Transverse colon (tissue), 4 donors: ENCODE measurements at regions not wholly inside any gene's neighbourhood (a gene's known extent, or its start where the extent isn't known, plus 50 kb on each side); places are given as distances from the start of the nearest gene placed in this dataset.

Source experiments
- DNase-seq: peaks from one replicate; pipeline ENCODE4 v3.0.0-alpha.2; 2019
- H3K27ac ChIP-seq, 4 donors: fragments of 200-600 bp; sonication (generic); 2 replicates each; pipeline ENCODE4 v1.5.1; 2016 to 2018; ENCODE audit warnings: inconsistent platforms in 4 of 4
- H3K27me3 ChIP-seq: fragments of 200-600 bp; sonication (generic); 2 replicates; pipeline ENCODE4 v1.5.1; 2017; ENCODE audit warnings: inconsistent platforms
- H3K36me3 ChIP-seq, 4 donors: fragments of 200-600 bp; sonication (generic); 2 replicates each; pipeline ENCODE4 v1.5.1; 2017 to 2019; ENCODE audit warnings: inconsistent platforms in 4 of 4
- H3K4me1 ChIP-seq, 4 donors: fragments of 200-600 bp; sonication (generic); 2 replicates each; pipeline ENCODE4 v1.5.1; 2017 to 2020; ENCODE audit warnings: inconsistent platforms in 4 of 4
- H3K4me3 ChIP-seq, 4 donors: fragments of 200-600 bp; sonication (generic); 1 replicate in 1 of 4; 2 replicates in 3 of 4; pipeline versions ENCODE4 v1.5.1 to v1.6.1; 2017 to 2019; ENCODE audit warnings: inconsistent platforms in 4 of 4
- H3K9me3 ChIP-seq, 2 donors: fragments of 200-600 bp; sonication (generic); 2 replicates each; pipeline ENCODE4 v1.5.1; 2017 to 2019; ENCODE audit warnings: inconsistent platforms in 2 of 2
- EP300 ChIP-seq: sonication (generic); formaldehyde crosslinking; IDR thresholded peaks from one replicate; pipeline ENCODE4 v1.6.1; 2017; ENCODE audit warnings: antibody characterized with exemption, low read depth
- POLR2A ChIP-seq: fragments of 450-650 bp; IDR thresholded peaks from one replicate; pipeline ENCODE4 v1.6.1; 2016; ENCODE audit warnings: antibody characterized with exemption, mild to moderate bottlenecking, moderate library complexity
- POLR2AphosphoS5 ChIP-seq, 3 donors: sonication (generic); formaldehyde crosslinking; IDR thresholded peaks; one replicate each; pipeline ENCODE4 v1.6.1; 2016; ENCODE audit warnings: antibody characterized with exemption in 3 of 3
- WGBS, 2 donors: methylation state at CpG; one replicate each; pipeline ENCODE4 v1.1.5; 2018; ENCODE audit warnings: low coverage in 1 of 2; 5-methylcytosine and 5-hydroxymethylcytosine counted together
- in situ Hi-C, 4 donors: fragments of 200-750 bp; cut with MboI; loops; one replicate each; pipeline versions ENCODE4 v1.15.0 to v1.15.1; 2017; ENCODE audit warnings: low sequenced_read_pairs in 3 of 4, low pct_ligation_motif_present in 1 of 4, low pct_unique_long_range_greater_than_20kb in 1 of 4
- intact Hi-C: fragments of 100-400 bp; cut with DNase I; formaldehyde crosslinking; loops from one replicate; pipeline ENCODE4 v1.15.1; 2023; ENCODE audit warnings: low total_unique reads
- TF ChIP-seq, protein P1 (sequence below), 5 experiments: fragments of 200-600 bp in 3 of 5; fragments of 450-650 bp in 2 of 5; sonication (generic) in 3 of 5; IDR thresholded peaks; 1 replicate in 2 of 5; 2 replicates in 3 of 5; pipeline ENCODE4 v1.5.1; 2016 to 2017; ENCODE audit warnings: antibody characterized with exemption in 5 of 5, inconsistent platforms in 3 of 5, mild to moderate bottlenecking in 2 of 5, moderate library complexity in 1 of 5

DNA sequence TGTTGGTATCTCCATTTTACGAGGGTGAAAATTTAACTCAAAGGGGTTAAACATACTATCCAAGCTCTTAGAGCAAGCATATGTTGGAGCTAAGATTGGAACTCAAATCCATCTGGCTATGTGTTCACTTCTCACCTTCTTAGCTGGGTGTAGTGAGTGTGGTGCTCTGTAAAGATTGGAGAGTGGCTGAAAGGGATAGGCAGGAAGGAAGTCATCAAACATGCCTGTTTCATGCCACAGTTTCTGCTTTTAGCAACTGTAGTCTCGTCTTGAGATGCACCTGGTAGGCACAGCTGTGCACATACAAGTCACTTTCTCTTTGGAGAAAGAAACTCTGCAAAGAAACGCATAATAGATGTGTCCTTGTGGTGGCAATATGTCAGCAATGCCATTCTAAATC, 189.1 kb upstream of the MDFIC2 start:
- Histone ChIP-seq H3K9me3 (no peaks in the 10 kb centered on the region), H3K27me3 (no peaks in the 10 kb centered on the region), H3K4me1 (no peaks in the 10 kb centered on the region), H3K27ac (no peak overlapping the region), H3K4me3 (no peak overlapping the region), H3K36me3 (no peaks in the 10 kb centered on the region)
- TF ChIP-seq EP300 (no peak), POLR2A (no peak), POLR2AphosphoS5 (IDR thresholded peaks at IDR 0.05) (no peak)
- TF ChIP-seq, protein P1, sequence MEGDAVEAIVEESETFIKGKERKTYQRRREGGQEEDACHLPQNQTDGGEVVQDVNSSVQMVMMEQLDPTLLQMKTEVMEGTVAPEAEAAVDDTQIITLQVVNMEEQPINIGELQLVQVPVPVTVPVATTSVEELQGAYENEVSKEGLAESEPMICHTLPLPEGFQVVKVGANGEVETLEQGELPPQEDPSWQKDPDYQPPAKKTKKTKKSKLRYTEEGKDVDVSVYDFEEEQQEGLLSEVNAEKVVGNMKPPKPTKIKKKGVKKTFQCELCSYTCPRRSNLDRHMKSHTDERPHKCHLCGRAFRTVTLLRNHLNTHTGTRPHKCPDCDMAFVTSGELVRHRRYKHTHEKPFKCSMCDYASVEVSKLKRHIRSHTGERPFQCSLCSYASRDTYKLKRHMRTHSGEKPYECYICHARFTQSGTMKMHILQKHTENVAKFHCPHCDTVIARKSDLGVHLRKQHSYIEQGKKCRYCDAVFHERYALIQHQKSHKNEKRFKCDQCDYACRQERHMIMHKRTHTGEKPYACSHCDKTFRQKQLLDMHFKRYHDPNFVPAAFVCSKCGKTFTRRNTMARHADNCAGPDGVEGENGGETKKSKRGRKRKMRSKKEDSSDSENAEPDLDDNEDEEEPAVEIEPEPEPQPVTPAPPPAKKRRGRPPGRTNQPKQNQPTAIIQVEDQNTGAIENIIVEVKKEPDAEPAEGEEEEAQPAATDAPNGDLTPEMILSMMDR (IDR thresholded peaks at IDR 0.05) = no peak
- 51 to 59% methylated on average over 3 of the region's 3 CpGs for WGBS, 2 donors
- intact Hi-C loops (no loop called here), in situ Hi-C loops (no loop called here)
- DNase-seq = no peak

DNA sequence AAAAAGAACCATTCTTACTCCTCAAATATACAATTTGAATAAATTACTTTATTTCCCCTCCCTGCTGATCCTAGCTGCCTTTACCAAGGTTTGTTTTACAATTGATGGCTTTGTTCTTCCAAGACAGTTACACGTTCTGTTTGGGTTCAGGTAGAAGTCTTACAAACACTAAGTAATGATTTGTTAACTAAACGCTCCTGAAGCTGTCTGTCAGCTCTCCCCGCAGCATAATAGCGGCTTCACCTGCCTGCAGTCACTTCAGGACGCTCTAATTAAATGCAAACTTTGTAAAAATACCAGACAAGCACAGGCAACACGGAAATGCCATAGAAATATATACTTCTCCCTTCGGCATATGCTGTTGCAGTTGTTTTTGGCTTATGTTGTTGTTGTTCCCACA, 176.4 kb upstream of the MDFIC2 start:
- H3K27me3 ChIP-seq = no peaks in the 10 kb centered on the region
- no peak overlapping the region for H3K4me3 ChIP-seq
- no peak overlapping the region for H3K27ac ChIP-seq
- in situ Hi-C loops (no loop called here), intact Hi-C loops (no loop called here)
- no peak for DNase-seq
- H3K36me3 ChIP-seq = no peaks in the 10 kb centered on the region
- WGBS, 2 donors = 36 to 42% methylated on average over 5 to 7 of the region's 7 CpGs
- H3K4me1 ChIP-seq = no peaks in the 10 kb centered on the region
- TF ChIP-seq EP300 (no peak), POLR2AphosphoS5 (IDR thresholded peaks at IDR 0.05) (no peak), POLR2A (no peak)
- TF ChIP-seq, protein P1 (IDR thresholded peaks at IDR 0.05) = no peak
- no peaks in the 10 kb centered on the region for H3K9me3 ChIP-seq

DNA sequence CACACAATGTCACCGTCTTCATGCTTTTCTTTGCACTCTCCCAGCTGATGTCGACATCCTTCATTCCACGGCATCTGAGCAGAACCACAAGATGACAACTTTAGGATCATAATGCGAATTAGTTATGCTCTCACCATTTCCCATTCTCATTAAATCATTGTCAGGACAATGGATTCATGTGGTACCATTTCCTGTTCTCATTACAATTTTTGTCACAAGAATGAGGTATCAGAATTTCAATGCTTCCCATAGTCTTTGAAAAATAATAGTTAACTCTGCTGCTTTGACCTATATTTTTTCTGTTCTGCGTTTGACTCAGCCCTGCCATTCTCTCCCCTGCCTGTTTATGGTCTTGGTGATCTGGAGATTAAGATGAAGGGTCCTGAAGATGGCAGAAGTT, 175.7 kb upstream of the MDFIC2 start:
- no peaks in the 10 kb centered on the region for H3K27me3 ChIP-seq
- no peak for TF ChIP-seq EP300
- TF ChIP-seq, protein P1 (IDR thresholded peaks at IDR 0.05) = no peak
- TF ChIP-seq POLR2AphosphoS5 (IDR thresholded peaks at IDR 0.05) = no peak
- no peak for TF ChIP-seq POLR2A
- H3K4me1 ChIP-seq = no peaks in the 10 kb centered on the region
- no peak for DNase-seq
- in situ Hi-C loops (no loop called here), intact Hi-C loops (no loop called here)
- H3K4me3 ChIP-seq = no peak overlapping the region
- no peak overlapping the region for H3K27ac ChIP-seq
- WGBS, 2 donors = 65 to 71% methylated on average over 5 of the region's 5 CpGs
- H3K36me3 ChIP-seq = no peaks in the 10 kb centered on the region
- no peaks in the 10 kb centered on the region for H3K9me3 ChIP-seq

DNA sequence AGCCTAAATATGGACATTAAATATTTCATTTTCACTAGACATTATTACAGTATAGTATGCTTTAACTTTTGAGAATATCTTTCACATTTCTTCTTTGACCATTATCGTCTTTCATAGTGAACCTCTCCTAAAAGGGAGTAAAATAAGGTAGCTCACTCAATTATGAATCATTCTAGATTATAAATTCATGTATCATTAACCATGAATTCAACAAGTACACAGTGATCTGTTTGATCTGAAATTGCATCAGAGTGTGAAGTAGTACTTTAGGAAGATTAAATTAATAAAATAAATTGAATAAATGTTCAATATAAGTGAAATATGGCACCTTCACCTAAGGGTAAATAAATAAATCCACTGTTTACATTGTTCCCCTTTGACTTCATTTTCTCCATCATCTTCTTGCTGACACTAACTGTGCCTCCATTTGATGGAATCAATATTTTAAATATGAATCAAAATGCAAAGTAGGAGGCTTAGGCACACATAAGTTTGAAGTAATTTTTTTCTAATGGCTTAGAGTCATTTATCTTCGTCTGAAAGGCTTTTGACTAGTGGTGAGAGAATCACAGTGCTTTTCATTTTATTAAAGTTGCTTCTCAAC, 174.1 kb upstream of the MDFIC2 start:
- WGBS, 2 donors = 51 to 75% methylated on average over 2 of the region's 2 CpGs
- H3K4me3 ChIP-seq = no peak overlapping the region
- no peaks in the 10 kb centered on the region for H3K36me3 ChIP-seq
- no peak for TF ChIP-seq POLR2AphosphoS5 (IDR thresholded peaks at IDR 0.05)
- TF ChIP-seq EP300 = no peak
- TF ChIP-seq, protein P1 (IDR thresholded peaks at IDR 0.05) = no peak
- TF ChIP-seq POLR2A = no peak
- no peak overlapping the region for H3K27ac ChIP-seq
- H3K4me1 ChIP-seq = no peaks in the 10 kb centered on the region
- intact Hi-C loops = no loop called here
- H3K9me3 ChIP-seq = no peaks in the 10 kb centered on the region
- in situ Hi-C loops = no loop called here
- H3K27me3 ChIP-seq = no peaks in the 10 kb centered on the region
- DNase-seq = no peak
